DOHH2 (cell line): ENCODE measurements at regions not wholly inside any gene's neighbourhood (a gene's known extent, or its start where the extent isn't known, plus 50 kb on each side); places are given as distances from the start of the nearest gene placed in this dataset.

ENCODE experiments used
- H3F3A ChIP-seq: fragments of 200-600 bp; sonication (generic), shearing (Covaris generic); 2 replicates; pipeline ENCODE4 v1.6.0; 2016; ENCODE audit warnings: antibody characterized with exemption, mild to moderate bottlenecking; ENCODE audit not compliant: control insufficient read depth, insufficient read depth
- H3K27ac ChIP-seq: fragments of 200-600 bp; sonication (generic); 2 replicates; pipeline ENCODE4 v1.5.1; 2014; ENCODE audit warnings: low read depth, mild to moderate bottlenecking, low read length, moderate library complexity
- H3K27me3 ChIP-seq: fragments of 200-600 bp; sonication (generic); 2 replicates; pipeline ENCODE4 v1.6.1; 2014; ENCODE audit warnings: mild to moderate bottlenecking, low read length, mixed read lengths; ENCODE audit not compliant: control insufficient read depth
- H3K36me3 ChIP-seq: fragments of 200-600 bp; sonication (generic); 2 replicates; pipeline ENCODE4 v1.6.1; 2014; ENCODE audit warnings: mild to moderate bottlenecking, low read length, moderate library complexity, mixed read lengths; ENCODE audit not compliant: control insufficient read depth
- H3K4me1 ChIP-seq: fragments of 200-600 bp; sonication (generic); 2 replicates; pipeline ENCODE4 v1.6.1; 2014; ENCODE audit warnings: mild to moderate bottlenecking, low read length, mixed read lengths; ENCODE audit not compliant: control insufficient read depth
- H3K4me2 ChIP-seq: fragments of 200-600 bp; sonication (generic); 2 replicates; pipeline ENCODE4 v1.6.0; 2014; ENCODE audit warnings: mild to moderate bottlenecking, low read length, moderate library complexity
- H3K4me3 ChIP-seq: fragments of 200-600 bp; sonication (generic); 2 replicates; pipeline ENCODE4 v1.5.1; 2014; ENCODE audit warnings: mild to moderate bottlenecking, low read length, mixed read lengths
- H3K79me2 ChIP-seq: fragments of 200-600 bp; sonication (generic); 2 replicates; pipeline ENCODE4 v1.6.1; 2014; ENCODE audit warnings: mild to moderate bottlenecking, low read length, mixed read lengths; ENCODE audit not compliant: control insufficient read depth
- H3K9me2 ChIP-seq: fragments of 200-600 bp; sonication (generic); replicated peaks from 2 replicates; pipeline ENCODE4 v1.6.1; 2014; ENCODE audit warnings: mild to moderate bottlenecking, low read length, mixed read lengths; ENCODE audit not compliant: control insufficient read depth
- H3K9me3 ChIP-seq: fragments of 200-600 bp; sonication (generic); 2 replicates; pipeline ENCODE4 v1.6.1; 2014; ENCODE audit warnings: antibody characterized with exemption, low read length, mixed read lengths; ENCODE audit not compliant: control insufficient read depth, insufficient read depth
- H4K20me1 ChIP-seq: fragments of 200-600 bp; sonication (generic); 2 replicates; pipeline ENCODE4 v1.6.0; 2014; ENCODE audit warnings: low read depth, mild to moderate bottlenecking, antibody characterized with exemption, low read length, moderate library complexity; ENCODE audit not compliant: control insufficient read depth, insufficient read depth
- EZH2phosphoT487 ChIP-seq: fragments of 200-600 bp; sonication (generic); IDR thresholded peaks from 2 replicates; pipeline ENCODE4 v1.6.1; 2017; ENCODE audit warnings: borderline replicate concordance, mild to moderate bottlenecking, antibody characterized with exemption, low read length, moderate library complexity, mixed read lengths
- TF ChIP-seq, protein P1 (sequence below): fragments of 200-600 bp; sonication (generic); IDR thresholded peaks from one replicate; pipeline ENCODE4 v1.5.1; 2014; ENCODE audit warnings: antibody characterized with exemption, mild to moderate bottlenecking, low read depth, low read length; ENCODE audit not compliant: poor library complexity, severe bottlenecking

DNA sequence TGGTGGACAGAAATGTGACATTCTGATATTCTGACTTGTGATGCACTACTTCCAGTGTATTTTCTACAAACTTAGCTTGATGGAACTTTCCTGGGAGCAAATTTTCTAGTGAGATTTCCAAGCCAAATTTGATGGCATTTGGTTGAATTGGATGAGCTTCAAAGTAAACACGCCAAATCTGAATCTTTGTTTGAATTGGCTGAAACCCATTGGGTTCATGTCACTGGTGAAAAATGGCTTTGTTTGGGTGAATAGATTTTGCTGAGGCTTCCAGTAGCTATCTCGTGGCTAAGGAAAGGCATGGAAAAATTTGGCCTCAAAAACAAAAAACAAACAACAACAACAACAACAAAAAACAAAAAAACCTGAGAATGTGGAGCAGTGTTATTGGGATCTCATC, 271.1 kb upstream of the RPS23 start:
- H3K4me1 ChIP-seq, result no peaks in the 10 kb centered on the region

DNA sequence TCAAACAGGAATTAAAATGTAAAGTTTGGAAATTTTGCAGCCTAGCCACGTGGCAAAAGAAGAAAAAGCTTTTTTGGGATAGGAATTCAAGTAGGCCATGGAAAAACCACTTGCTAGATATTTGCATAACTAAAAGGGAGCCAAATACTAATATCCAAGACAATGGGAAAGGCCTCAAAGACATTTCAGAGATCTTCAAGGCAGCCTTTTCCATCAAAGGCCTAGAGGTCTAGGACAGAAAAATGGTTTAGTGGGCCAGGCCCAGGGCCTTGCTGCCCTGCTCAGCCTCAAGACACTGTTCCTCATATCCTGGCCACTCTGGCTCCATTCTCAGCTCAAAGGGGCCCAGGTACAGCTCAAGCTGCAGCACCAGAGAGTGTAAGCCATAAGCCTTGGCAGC, 265.9 kb upstream of the RPS23 start:
- H3K36me3 ChIP-seq, result no peaks in the 10 kb centered on the region
- no peaks in the 10 kb centered on the region for H3K9me2 ChIP-seq
- H4K20me1 ChIP-seq, result no peaks in the 10 kb centered on the region
- no peaks in the 10 kb centered on the region for H3F3A ChIP-seq
- H3K4me3 ChIP-seq, result no peak overlapping the region
- H3K27me3 ChIP-seq, result no peaks in the 10 kb centered on the region
- TF ChIP-seq EZH2phosphoT487, result no peak
- TF ChIP-seq, protein P1, sequence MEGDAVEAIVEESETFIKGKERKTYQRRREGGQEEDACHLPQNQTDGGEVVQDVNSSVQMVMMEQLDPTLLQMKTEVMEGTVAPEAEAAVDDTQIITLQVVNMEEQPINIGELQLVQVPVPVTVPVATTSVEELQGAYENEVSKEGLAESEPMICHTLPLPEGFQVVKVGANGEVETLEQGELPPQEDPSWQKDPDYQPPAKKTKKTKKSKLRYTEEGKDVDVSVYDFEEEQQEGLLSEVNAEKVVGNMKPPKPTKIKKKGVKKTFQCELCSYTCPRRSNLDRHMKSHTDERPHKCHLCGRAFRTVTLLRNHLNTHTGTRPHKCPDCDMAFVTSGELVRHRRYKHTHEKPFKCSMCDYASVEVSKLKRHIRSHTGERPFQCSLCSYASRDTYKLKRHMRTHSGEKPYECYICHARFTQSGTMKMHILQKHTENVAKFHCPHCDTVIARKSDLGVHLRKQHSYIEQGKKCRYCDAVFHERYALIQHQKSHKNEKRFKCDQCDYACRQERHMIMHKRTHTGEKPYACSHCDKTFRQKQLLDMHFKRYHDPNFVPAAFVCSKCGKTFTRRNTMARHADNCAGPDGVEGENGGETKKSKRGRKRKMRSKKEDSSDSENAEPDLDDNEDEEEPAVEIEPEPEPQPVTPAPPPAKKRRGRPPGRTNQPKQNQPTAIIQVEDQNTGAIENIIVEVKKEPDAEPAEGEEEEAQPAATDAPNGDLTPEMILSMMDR, result no peak
- no peaks in the 10 kb centered on the region for H3K9me3 ChIP-seq
- no peak overlapping the region for H3K4me2 ChIP-seq
- no peak overlapping the region for H3K27ac ChIP-seq
- H3K79me2 ChIP-seq, result no peaks in the 10 kb centered on the region
- no peaks in the 10 kb centered on the region for H3K4me1 ChIP-seq

More for the DNA sequence above, 271.1 kb upstream of the RPS23 start:
- H3K27ac ChIP-seq, result no peak overlapping the region
- no peak overlapping the region for H3K4me3 ChIP-seq
- H3K79me2 ChIP-seq, result no peaks in the 10 kb centered on the region
- no peaks in the 10 kb centered on the region for H3K9me3 ChIP-seq
- H3K36me3 ChIP-seq, result no peaks in the 10 kb centered on the region
- no peaks in the 10 kb centered on the region for H4K20me1 ChIP-seq
- no peak for TF ChIP-seq EZH2phosphoT487
- TF ChIP-seq, protein P1, result no peak
- H3K27me3 ChIP-seq, result no peaks in the 10 kb centered on the region
- H3K9me2 ChIP-seq, result no peaks in the 10 kb centered on the region
- H3K4me2 ChIP-seq, result no peak overlapping the region
- H3F3A ChIP-seq, result no peaks in the 10 kb centered on the region

DNA sequence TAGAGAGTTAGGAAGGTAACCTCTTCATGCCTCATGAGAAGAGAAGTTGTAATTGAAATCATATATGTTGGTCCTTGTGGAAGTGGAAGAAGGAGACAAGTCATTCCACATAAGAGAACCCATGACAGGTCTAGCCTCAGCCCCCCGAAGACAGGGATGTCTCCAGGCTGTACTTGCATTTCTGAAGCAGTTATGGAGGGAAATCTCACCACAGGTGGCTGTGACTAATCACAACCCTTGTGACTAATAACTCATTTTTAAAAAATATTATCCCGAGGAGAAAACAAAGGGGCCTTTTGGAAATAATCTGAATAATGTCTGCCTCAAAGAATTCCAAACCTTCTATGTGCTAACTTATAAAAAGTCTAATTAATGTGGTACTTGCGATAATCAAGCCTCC, 262.1 kb upstream of the RPS23 start:
- Histone ChIP-seq H3K4me1 (no peaks in the 10 kb centered on the region), H3K27me3 (no peaks in the 10 kb centered on the region), H3K4me2 (no peak overlapping the region), H3K9me2 (no peaks in the 10 kb centered on the region), H3K27ac (no peak overlapping the region), H3K79me2 (no peaks in the 10 kb centered on the region), H3K4me3 (no peak overlapping the region), H4K20me1 (no peaks in the 10 kb centered on the region), H3F3A (no peaks in the 10 kb centered on the region), H3K36me3 (no peaks in the 10 kb centered on the region), H3K9me3 (no peaks in the 10 kb centered on the region)
- TF ChIP-seq, protein P1, result no peak
- TF ChIP-seq EZH2phosphoT487, result no peak
